ENCODE measurements at regions not wholly inside any gene's neighbourhood (a gene's known extent, or its start where the extent isn't known, plus 50 kb on each side); places are given as distances from the start of the nearest gene placed in this dataset.

GRCh38 chr10:86600296-86600695 is 54.1 kb upstream of the OPN4 start:
- Histone ChIP-seq H3K4me1 (ENCODE audit: control insufficient read depth in 5 of 5, insufficient read depth in 5 of 5, low read length in 5 of 5) (no peaks in the 10 kb centered on the region), H3K4me3 (no peak overlapping the region), H3K9me3 (ENCODE audit: control insufficient read depth in 4 of 4, insufficient read depth in 3 of 4, low read length in 3 of 4) (peaks cover 0 to 1% (median 0%) of the 10 kb centered on the region in 4 donors), H3K27me3 (ENCODE audit: control insufficient read depth in 3 of 3, insufficient read depth in 3 of 3, low read length in 2 of 3) (no peaks in the 10 kb centered on the region), H3K36me3 (ENCODE audit: control insufficient read depth in 4 of 4, insufficient read depth in 4 of 4, low read length in 4 of 4) (no peaks in the 10 kb centered on the region), H3K27ac (ENCODE audit: low read depth in 1 of 2, low read length in 1 of 2) (no peak overlapping the region), H3K9ac (ENCODE audit: insufficient read depth in 1 of 2, low read length in 2 of 2) (no peak overlapping the region)
- WGBS, 2 donors, result 82 to 94% methylated on average over 2 of the region's 2 CpGs
- TF ChIP-seq CTCF (IDR thresholded peaks at IDR 0.05; ENCODE audit: control extremely low read depth, extremely low read depth), result no peak
- ATAC-seq (ENCODE audit: insufficient read depth, low FRiP score) (no peak), DNase-seq (no peak)

- Histone ChIP-seq H3K4me1 (ENCODE audit: control insufficient read depth in 5 of 5, insufficient read depth in 5 of 5, low read length in 5 of 5) (no peaks in the 10 kb centered on the region), H3K4me3 (no peak overlapping the region), H3K36me3 (ENCODE audit: control insufficient read depth in 4 of 4, insufficient read depth in 4 of 4, low read length in 4 of 4) (no peaks in the 10 kb centered on the region), H3K9me3 (ENCODE audit: control insufficient read depth in 4 of 4, insufficient read depth in 3 of 4, low read length in 3 of 4) (peaks cover 0 to 1% (median 0%) of the 10 kb centered on the region in 4 donors), H3K9ac (ENCODE audit: insufficient read depth in 1 of 2, low read length in 2 of 2) (no peak overlapping the region), H3K27me3 (ENCODE audit: control insufficient read depth in 3 of 3, insufficient read depth in 3 of 3, low read length in 2 of 3) (no peaks in the 10 kb centered on the region), H3K27ac (ENCODE audit: low read depth in 1 of 2, low read length in 1 of 2) (no peak overlapping the region)
- ATAC-seq (ENCODE audit: insufficient read depth, low FRiP score), result no peak
- 84 to 88% methylated on average over 3 of the region's 3 CpGs for WGBS, 2 donors
- DNase-seq, result no peak
- TF ChIP-seq CTCF (IDR thresholded peaks at IDR 0.05; ENCODE audit: control extremely low read depth, extremely low read depth), result no peak
These were observed 52.3 kb upstream of the OPN4 start for GRCh38 chr10:86601956-86602602.

GRCh38 chr10:86603256-86603655 is 51.1 kb upstream of the OPN4 start:
- no peak overlapping the region for H3K9ac ChIP-seq (ENCODE audit: insufficient read depth in 1 of 2, low read length in 2 of 2)
- peaks cover 0 to 1% (median 0%) of the 10 kb centered on the region in 4 donors for H3K9me3 ChIP-seq (ENCODE audit: control insufficient read depth in 4 of 4, insufficient read depth in 3 of 4, low read length in 3 of 4)
- H3K27me3 ChIP-seq (ENCODE audit: control insufficient read depth in 3 of 3, insufficient read depth in 3 of 3, low read length in 2 of 3), result no peaks in the 10 kb centered on the region
- no peak overlapping the region for H3K4me3 ChIP-seq
- no peaks in the 10 kb centered on the region for H3K4me1 ChIP-seq (ENCODE audit: control insufficient read depth in 5 of 5, insufficient read depth in 5 of 5, low read length in 5 of 5)
- H3K36me3 ChIP-seq (ENCODE audit: control insufficient read depth in 4 of 4, insufficient read depth in 4 of 4, low read length in 4 of 4), result no peaks in the 10 kb centered on the region
- H3K27ac ChIP-seq (ENCODE audit: low read depth in 1 of 2, low read length in 1 of 2), result no peak overlapping the region
- DNase-seq, result peak in 2 of 3 donors; percentile 4 to 22
- ATAC-seq (ENCODE audit: insufficient read depth, low FRiP score), result no peak
- whole genome bisulfite sequencing, 2 donors, result 71 to 84% methylated on average over 4 of the region's 4 CpGs
- no peak for TF ChIP-seq CTCF (IDR thresholded peaks at IDR 0.05; ENCODE audit: control extremely low read depth, extremely low read depth)
